HG03469 (cell line): ENCODE measurements at regions not wholly inside any gene's neighbourhood (a gene's known extent, or its start where the extent isn't known, plus 50 kb on each side); places are given as distances from the start of the nearest gene placed in this dataset.
"Not testable (repeated sequence)": the region's sequence is repeated elsewhere in the genome, so short reads cannot be mapped to it uniquely, and the experiment has no call there.

ENCODE experiments used
- ATAC-seq: cut with Tn5 transposase; IDR thresholded peaks from one replicate; pipeline ENCODE4 v1.9.1; 2021; ENCODE audit warnings: mild to moderate bottlenecking, moderate library complexity, moderate number of reproducible peaks; ENCODE audit not compliant: unreplicated experiment

DNA sequence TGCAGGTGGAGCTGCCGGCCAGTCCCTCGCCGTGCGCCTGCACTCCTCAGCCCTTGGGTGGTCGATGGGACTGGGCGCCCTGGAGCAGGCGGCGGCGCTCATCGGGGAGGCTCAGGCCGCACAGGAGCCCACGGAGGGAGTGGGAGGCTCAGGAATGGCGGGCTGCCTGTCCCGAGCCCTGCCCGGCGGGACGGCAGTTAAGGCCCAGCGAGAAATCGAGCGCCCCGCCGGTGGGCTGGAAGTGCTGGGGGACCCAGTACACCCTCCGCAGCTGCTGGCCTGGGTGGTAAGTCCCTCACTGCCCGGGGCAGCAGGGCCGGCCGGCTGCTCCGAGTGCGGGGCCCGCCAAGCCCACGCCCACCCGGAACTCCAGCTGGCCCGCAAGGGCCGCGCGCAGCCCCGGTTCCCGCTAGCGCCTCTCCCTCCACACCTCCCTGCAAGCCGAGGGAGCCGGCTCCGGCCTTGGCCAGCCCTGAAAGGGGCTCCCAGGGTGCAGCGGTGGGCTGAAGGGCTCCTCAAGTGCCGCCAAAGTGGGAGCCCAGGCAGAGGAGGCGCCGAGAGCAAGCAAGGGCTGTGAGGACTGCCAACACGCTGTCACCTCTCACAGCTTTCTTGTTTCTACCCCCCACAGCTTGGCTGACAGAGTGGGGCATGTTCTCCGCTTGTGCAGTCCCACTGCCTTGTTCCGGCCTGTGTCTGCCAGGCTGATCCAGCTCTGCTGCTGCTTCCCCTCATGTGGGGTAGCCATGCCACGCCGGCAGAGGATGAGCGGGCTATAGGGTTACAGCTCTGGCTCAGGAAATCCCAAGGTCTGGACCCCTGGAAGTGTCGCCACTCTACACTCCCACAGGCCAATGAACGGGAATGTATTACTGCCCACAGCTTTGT is 886.7 kb downstream of the FAT4 start:
- ATAC-seq, result not testable (repeated sequence)

DNA sequence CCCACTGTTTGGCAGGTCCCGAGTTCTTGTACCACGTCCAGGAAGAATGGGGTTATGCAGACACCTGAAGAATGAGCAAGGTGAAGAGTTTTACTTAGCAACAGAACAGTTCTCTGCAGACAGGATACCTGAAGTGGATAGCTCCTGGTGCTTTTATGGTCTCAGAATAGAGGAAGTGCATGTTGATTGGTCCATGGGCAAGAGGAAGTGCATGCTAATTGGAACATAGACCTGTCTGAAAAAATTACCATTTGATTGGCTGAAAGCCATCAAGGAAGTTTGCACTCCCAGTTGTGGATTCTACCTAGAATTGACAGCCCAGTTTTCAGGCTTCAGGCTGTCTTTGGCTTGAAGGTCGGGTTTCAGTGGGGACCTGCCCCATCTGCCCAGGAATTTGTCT is 887.5 kb downstream of the FAT4 start:
- no peak for ATAC-seq

DNA sequence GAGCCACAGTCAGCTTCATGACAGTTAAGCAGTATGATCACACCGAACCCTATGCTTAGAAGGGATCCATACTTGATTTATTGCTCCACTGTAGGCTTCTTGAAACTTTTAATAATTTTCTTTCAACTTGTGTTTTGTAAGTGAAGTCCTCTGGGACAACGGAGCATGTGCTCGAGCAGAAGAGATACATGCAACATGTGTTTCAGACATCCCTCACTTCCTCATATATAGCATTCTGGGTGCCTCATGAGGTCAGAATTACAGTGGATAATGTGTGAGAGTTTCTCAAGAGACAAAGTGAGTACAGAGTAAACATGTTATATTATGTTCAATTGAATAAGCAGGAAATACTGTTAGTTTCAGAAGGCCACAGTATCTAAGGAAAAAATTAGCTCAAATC is 893.2 kb downstream of the FAT4 start:
- no peak for ATAC-seq

DNA sequence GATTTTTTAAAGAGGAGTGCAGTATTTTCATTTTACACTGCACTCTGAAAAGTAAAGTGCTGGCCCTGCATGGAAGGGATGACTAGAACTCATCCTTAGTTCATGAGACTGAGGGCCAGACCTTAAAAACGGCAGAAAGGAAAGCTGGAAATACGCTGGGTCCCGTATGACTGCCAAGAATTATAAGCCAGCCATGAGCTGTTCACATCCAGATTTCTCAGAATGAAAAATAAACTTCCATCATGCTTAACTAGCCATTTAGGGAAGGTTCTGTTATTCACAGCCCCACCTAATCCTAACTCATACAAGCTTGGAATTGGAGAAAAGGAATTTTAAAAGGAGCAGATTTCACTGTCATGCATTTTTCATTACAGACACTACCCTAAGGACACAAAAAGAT is 894.4 kb downstream of the FAT4 start:
- no peak for ATAC-seq

- ATAC-seq, result no peak
These were observed 899.2 kb downstream of the FAT4 start for GRCh38 chr4:126213996-126214395.

DNA sequence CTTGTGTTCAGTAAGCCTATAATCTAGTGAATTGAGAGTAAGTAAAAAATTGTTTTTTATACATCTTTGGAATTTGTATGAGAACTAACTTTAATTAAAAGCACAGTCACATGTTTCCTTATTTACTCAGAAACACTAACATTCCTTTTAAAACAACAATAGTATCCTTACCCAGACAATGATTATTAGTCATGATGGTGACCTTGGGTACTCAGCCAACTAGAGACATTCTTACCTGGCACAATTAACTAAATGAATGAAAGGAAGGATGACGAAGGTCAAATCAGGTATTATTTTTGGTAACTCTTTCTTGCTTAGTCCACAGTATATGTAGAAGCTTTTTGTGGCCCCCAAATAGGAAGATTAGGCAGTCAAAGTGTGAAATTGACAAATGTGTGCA is 901.0 kb downstream of the FAT4 start:
- no peak for ATAC-seq

- ATAC-seq, result no peak
These were observed 901.9 kb downstream of the FAT4 start for GRCh38 chr4:126216611-126217010.

DNA sequence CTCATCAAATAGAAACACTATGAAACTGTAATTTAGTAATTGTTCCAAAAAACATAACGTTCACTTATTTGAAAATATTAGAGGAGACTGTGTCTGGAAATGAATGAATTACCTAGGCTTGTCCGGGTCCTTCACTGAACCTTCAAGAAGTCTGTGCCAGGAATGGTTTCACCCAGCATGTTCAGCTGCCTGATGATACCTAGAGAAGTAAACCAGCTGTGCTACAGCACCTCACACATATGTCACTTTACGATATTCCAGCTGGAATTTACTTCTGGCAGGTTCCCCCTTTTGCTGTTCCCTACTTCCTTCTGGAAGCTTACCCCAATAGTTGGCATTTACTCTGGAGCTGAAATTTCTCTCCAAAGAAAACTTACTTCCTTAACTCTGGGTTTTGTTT is 906.5 kb downstream of the FAT4 start:
- ATAC-seq, result no peak

GRCh38 chr4:126221717-126222340 is 907.1 kb downstream of the FAT4 start:
- ATAC-seq, result no peak

- no peak for ATAC-seq
These were observed 909.1 kb downstream of the FAT4 start for GRCh38 chr4:126223784-126224407.

DNA sequence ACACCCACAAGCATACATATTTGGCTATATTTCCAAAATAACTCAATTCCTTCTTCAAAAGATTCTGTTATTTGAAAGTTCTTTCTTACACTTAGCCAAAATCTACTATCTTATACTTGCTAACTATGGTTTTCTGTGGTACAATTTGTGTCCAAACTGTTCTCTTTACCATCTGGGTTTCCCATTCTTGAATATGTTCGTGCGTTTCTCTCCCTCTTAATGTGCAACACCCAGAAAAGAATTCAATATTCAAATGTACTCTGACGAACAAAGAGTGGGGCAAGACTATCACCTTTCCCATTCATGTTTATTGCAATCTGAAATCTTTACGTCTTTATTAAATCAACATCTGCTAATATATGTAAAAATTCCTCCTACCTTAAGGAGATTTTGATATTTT is 912.7 kb downstream of the FAT4 start:
- no peak for ATAC-seq

GRCh38 chr4:126230269-126230668 is 915.5 kb downstream of the FAT4 start:
- no peak for ATAC-seq

DNA sequence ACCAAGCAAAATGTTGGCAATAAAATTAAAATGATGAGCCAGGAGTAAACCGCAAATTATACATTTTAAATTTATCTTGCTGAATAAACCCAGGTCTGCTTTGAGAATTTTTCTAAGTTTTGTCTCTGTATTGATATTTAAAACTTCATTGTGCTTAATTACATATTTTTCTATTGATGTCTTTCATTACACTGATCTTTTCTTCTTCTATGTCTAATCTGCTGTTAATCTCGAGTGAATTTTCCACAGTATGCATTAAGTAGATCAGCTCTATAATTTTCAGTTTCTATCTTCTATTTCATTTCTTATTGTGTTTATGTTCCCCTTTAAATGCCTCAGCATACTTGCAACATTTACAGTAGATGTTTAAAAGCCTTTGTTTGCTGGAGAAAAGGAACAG is 918.7 kb downstream of the FAT4 start:
- ATAC-seq, result no peak

DNA sequence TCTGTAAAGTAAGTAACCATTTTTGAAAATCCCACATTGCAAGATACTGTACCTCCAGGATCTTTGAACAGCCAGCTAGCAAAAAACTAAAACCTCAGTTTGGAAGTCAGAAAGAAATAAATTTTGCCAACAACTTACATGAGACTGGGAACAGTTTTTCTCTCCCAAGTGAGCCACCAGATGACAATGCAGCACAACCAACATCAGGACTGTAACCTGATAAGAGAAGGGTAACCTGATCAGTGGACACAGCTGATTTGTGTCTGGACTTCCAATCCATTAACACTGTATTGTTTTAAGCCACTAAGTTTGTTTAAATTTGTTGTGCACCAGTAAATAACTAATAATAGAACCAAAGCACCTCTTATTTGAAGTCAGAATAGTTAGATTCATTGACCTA is 923.3 kb downstream of the FAT4 start:
- ATAC-seq, result no peak

GRCh38 chr4:126241634-126242033 is 926.9 kb downstream of the FAT4 start:
- no peak for ATAC-seq

DNA sequence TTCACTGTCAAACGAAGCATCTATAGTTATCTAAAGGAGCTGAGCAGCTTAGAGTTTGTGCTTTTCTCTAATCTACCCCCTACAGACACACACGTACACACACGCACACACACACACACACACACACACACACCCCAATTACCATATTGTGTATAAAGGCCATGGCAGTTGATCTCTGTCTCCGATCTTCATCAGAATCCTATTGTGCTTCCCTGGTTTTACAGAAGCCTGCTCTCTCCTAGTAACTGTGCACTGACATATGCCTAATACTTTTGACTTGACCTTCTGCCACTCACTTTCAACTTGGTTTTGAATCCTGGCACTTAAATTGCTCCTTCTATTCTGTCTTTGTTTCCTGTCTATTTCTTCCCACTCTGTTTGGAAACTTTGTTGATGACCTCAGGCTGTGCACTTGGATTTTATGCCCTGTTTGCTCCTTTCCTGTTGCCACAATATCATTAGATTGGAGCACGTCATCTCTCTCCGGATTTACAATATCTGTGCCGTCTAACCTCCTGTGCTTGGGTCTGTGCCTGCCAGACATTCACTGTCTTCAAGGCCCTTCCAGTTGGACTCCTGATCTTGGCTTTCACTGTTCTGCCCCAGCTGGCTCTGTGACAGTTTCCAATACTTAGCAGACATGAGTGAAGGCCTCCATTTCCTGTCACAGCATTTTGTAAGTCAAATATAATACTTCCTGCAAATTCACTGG is 928.1 kb downstream of the FAT4 start:
- ATAC-seq, result no peak

GRCh38 chr4:126247409-126247808 is 932.7 kb downstream of the FAT4 start:
- no peak for ATAC-seq

DNA sequence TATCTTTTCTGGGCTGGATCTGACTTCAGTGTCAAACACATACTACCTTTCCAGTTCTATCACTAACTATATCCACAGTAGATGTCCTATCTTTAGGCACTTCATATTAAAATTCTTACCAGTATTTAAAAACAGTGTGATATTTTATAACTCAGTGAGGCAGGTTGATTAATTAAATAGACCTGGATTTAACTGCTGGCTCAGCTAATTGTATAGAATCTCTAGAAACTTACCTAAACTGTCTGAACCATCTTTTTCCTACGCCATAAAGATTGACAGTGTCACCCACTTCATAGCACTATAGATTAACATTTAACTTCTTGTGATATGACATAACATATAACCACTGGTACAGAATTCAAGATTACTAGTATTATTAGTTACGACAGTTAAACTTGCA is 935.3 kb downstream of the FAT4 start:
- ATAC-seq, result no peak

DNA sequence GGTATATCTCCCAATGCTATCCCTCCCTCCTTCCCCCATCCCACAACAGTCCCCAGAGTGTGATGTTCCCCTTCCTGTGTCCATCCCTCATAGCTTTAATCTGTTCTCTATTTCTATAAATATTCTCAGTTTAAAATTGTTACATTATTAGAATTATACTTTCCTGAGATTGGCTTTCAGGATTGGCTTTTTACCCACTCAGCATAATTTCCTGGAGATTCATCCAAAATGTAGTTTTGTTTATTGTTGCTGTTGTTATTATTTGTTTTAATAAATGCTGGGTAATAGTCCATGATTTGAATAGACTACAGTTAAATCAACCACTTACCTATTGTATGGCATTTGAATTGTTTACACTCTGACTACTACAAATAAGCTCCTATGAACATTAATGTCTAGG is 936.4 kb downstream of the FAT4 start:
- ATAC-seq, result no peak

GRCh38 chr4:126262665-126263064 is 947.9 kb downstream of the FAT4 start:
- no peak for ATAC-seq

GRCh38 chr4:126264839-126265238 is 950.1 kb downstream of the FAT4 start:
- ATAC-seq, result no peak
